GM12873 (cell line): ENCODE measurements at regions not wholly inside any gene's neighbourhood (a gene's known extent, or its start where the extent isn't known, plus 50 kb on each side); places are given as distances from the start of the nearest gene placed in this dataset.

Experiments
- TF ChIP-seq, protein P1 (sequence below): IDR thresholded peaks from 2 replicates; pipeline ENCODE4 v1.5.1; 2012; ENCODE audit warnings: low read depth, mild to moderate bottlenecking, moderate library complexity, low read length, control low read depth; ENCODE audit not compliant: insufficient read depth; ENCODE audit errors: missing control alignments

DNA sequence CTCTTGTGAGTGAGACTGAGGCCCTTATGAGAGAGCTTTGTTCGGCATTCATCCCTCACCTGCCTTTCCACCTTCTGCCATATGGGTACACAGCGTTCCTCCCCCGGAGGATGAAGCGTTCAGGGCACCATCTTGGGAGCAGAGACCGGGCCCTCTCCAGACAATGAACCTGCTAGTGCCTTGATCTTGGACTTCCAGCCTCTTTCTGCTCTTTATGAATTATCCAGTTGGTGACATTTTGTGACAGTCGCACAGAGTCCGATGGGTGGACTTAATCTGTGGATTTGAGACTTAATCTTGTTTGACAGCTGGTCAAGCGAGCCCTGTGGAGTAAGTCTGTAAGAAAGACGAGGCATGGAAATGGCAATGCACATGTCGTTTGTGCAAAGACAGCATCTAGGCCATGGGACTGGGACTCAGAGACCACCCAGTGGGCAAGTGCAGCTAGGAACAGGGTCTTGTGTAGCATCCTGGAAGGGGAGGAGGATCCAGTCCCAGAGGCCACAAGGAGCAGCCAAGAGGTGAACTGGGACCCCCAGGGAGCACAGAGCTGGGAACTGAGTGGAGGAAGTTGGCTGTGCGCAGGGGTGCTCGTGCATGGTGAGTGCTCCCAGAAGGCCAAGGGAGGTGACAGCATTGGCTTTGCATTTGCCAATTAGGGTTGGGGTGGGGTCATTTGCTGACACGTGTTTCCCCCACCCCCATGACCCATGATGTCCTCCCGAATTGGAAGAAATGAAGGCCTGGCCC, 69.5 kb upstream of the HDAC4 start:
- TF ChIP-seq, protein P1, sequence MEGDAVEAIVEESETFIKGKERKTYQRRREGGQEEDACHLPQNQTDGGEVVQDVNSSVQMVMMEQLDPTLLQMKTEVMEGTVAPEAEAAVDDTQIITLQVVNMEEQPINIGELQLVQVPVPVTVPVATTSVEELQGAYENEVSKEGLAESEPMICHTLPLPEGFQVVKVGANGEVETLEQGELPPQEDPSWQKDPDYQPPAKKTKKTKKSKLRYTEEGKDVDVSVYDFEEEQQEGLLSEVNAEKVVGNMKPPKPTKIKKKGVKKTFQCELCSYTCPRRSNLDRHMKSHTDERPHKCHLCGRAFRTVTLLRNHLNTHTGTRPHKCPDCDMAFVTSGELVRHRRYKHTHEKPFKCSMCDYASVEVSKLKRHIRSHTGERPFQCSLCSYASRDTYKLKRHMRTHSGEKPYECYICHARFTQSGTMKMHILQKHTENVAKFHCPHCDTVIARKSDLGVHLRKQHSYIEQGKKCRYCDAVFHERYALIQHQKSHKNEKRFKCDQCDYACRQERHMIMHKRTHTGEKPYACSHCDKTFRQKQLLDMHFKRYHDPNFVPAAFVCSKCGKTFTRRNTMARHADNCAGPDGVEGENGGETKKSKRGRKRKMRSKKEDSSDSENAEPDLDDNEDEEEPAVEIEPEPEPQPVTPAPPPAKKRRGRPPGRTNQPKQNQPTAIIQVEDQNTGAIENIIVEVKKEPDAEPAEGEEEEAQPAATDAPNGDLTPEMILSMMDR = no peak

DNA sequence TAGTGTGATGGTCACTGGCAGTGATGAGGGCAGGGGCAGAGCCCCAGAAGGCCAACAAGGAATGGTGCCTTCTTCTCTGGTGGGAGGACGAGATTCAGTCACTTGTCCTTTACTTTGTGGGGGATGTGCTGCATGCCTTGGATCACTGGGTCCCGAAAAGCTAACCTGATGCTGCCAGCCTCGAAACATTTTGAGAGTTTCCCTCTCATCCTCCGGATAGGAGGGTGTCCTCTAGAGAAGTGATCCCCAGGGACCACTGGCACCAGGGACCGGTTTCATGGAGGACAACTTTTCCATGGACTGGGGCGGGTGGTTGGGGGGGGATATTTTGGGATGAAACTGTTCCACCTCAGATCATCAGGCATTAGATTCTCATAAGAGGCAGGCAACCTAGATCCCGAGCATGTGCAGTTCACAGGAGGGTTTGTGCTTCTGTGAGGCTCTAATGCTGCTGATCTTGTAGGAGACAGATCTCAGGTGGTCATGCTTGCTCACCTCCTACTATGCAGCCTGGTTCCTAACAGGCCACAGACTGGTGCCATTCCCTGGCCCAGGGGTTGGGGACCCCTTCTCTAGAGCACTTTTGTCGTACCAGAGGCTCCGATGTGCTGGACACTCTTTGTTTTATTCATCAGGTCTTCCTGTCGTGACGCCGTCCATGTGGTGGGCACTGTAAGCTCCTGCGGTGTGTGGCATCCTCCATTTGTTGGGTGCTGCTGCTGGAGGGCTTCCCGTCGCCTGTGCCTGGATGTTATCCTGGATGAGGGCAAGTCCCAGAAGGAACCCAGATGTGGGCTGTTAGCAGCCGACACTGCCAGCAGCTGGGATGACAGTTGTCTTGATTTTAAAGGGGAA, 68.5 kb upstream of the HDAC4 start:
- TF ChIP-seq, protein P1 = no peak

DNA sequence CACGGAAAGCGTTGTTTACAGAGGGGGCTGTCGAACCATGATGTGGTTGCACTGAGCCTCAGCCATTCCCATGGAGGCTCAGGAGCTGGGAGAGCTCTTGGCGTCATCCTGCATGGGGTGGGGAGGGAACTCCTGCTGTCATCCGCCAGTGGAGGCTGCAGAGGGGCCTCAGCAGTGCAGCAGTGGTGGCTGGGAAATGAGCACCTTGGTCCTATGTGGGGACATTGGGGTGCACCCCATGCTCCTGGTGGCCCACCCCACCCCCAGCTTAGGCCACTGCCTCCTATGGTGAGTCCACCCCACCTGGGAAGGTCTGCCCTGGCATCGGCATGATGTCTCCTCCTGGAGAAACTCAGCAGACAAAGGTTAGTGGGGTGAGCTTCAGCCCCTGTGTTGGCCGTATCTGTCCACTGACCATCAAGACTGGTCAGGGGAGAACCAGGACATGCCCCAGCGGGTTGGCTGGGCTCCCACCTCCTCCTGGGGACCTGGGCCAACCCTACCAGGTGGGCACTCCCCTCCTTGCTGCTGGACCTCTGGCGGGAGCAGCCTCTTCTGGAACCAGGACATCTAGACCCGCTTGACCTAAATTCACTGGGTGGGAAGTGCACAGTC, 67.8 kb upstream of the HDAC4 start:
- TF ChIP-seq, protein P1 = no peak

DNA sequence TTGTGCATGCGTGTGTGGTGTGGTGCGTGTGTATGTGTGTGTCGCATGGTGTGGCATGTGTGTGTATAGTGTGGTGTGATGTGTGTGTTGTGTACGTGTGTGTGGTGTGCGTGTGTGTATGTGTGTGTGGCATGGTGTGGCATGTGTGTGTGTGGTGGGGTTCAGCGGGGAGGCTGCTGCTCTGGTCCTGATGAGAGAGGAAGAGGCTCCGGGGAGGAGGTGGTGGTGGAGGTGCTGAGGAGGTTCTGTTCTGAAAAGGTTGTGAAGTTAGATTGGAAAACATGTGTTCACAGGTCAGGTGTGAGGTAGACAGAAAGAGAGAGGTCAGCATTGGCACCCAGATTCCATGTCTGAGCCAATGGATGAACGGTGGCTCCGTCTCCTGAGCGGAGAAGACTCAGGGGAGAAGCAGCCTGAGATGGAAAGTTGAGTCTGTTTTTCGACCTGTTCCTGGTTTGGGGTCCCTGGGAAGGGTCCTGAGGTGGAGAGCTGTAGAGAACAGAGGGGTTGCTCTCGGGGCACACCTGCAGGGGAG, 67.2 kb upstream of the HDAC4 start:
- TF ChIP-seq, protein P1 = no peak

DNA sequence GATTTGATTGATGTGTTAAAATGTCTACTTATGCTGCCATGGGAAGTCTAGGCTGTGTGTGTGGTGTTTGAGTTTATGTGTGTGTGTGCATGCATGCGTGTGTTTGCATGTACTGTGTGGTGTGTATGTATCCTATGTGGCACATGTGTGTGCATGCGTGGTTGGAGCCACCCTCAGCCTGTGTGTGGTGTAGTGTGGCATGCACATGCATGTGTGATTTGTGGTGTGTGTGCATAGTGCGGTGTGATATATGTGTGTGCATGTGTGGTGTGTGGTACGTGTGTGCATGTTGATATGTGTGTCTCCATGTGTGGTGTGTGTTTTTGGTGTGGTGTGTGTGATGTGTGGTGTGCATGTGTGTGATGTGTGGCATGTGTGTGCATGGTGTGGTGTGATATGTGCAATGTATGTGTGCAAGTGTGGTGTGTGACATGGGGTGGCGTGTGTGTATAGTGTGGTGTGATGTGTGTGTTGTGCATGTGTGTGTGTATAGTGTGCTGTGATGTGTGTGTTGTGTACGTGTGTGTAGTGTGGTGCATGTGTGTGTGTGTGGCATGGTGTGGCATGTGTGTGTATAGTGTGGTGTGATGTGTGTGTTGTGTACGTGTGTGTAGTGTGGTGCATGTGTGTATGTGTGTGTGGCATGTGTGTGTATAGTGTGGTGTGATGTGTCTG, 66.6 kb upstream of the HDAC4 start:
- TF ChIP-seq, protein P1 = no peak

DNA sequence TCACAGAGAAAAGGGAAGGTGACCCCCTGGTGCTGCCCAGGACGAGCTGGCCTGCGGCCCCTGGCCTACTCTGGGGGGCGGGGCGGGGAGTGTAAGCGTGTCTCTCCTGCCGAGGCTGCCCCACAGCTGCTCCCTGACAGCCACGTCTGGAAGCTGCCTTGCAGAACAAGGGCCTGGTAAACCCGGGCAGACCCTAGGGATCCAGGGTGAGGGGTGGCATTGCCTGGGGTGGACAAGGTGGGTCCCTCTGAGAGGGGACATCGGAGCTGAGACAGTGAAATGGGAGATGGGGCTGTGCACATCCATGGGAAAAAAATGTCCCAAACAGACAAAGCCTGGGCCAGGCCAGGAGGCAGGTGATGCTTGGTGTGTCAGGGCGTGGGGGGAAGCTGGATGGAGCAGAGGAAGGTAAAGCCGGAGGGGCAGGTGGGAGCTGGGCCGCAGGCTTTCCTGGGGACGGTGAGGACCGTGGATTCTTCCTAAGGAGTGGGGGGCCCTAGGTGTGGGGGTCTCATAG, 66.0 kb upstream of the HDAC4 start:
- TF ChIP-seq, protein P1 = no peak
